ENCODE measurements at regions not wholly inside any gene's neighbourhood (a gene's known extent, or its start where the extent isn't known, plus 50 kb on each side); places are given as distances from the start of the nearest gene placed in this dataset.

GRCh38 chr13:107968470-107968869 lies 246.9 kb downstream of the LIG4 start:
- TF ChIP-seq CTCF (IDR thresholded peaks at IDR 0.05; ENCODE audit: control insufficient read depth, extremely low read depth, insufficient read depth) = no peak
- H3K4me3 ChIP-seq (ENCODE audit: low read depth, low read length) = no peak overlapping the region
- no peak for DNase-seq (ENCODE audit: low read depth)

- no peak overlapping the region for H3K4me3 ChIP-seq (ENCODE audit: low read depth, low read length)
- peak; percentile 54 for DNase-seq (ENCODE audit: low read depth)
- no peak for TF ChIP-seq CTCF (IDR thresholded peaks at IDR 0.05; ENCODE audit: control insufficient read depth, extremely low read depth, insufficient read depth)
These were observed 250.9 kb downstream of the LIG4 start for GRCh38 chr13:107964395-107964794.

GRCh38 chr13:107961849-107962608 lies 253.3 kb downstream of the LIG4 start:
- no peak for TF ChIP-seq CTCF (IDR thresholded peaks at IDR 0.05; ENCODE audit: control insufficient read depth, extremely low read depth, insufficient read depth)
- no peak overlapping the region for H3K4me3 ChIP-seq (ENCODE audit: low read depth, low read length)
- peak; percentile 78 for DNase-seq (ENCODE audit: low read depth)

- no peak for DNase-seq (ENCODE audit: low read depth)
- H3K4me3 ChIP-seq (ENCODE audit: low read depth, low read length) = no peak overlapping the region
- no peak for TF ChIP-seq CTCF (IDR thresholded peaks at IDR 0.05; ENCODE audit: control insufficient read depth, extremely low read depth, insufficient read depth)
These were observed 255.0 kb downstream of the LIG4 start for GRCh38 chr13:107960301-107960700.

GRCh38 chr13:107956889-107957288 lies 258.4 kb downstream of the LIG4 start:
- no peak overlapping the region for H3K4me3 ChIP-seq (ENCODE audit: low read depth, low read length)
- DNase-seq (ENCODE audit: low read depth) = no peak
- TF ChIP-seq CTCF (IDR thresholded peaks at IDR 0.05; ENCODE audit: control insufficient read depth, extremely low read depth, insufficient read depth) = no peak

GRCh38 chr13:107942030-107942617 lies 273.2 kb downstream of the LIG4 start:
- DNase-seq (ENCODE audit: low read depth) = no peak
- TF ChIP-seq CTCF (IDR thresholded peaks at IDR 0.05; ENCODE audit: control insufficient read depth, extremely low read depth, insufficient read depth) = no peak

More at GRCh38 chr13:107942030-107942617, 273.2 kb downstream of the LIG4 start:
- H3K4me3 ChIP-seq (ENCODE audit: low read depth, low read length) = no peak overlapping the region

All from LNCaP clone FGC (cell line).